Ishikawa (cell line): ENCODE measurements at regions not wholly inside any gene's neighbourhood (a gene's known extent, or its start where the extent isn't known, plus 50 kb on each side); places are given as distances from the start of the nearest gene placed in this dataset.

Experiments
- CEBPB ChIP-seq: IDR thresholded peaks from 2 replicates; pipeline ENCODE4 v1.6.1; 2012
- EGR1 ChIP-seq: IDR thresholded peaks from 2 replicates; pipeline ENCODE4 v1.6.1; 2012
- EP300 ChIP-seq: IDR thresholded peaks from 2 replicates; pipeline ENCODE4 v1.6.1; 2012; ENCODE audit warnings: borderline replicate concordance
- FOXM1 ChIP-seq: IDR thresholded peaks from 2 replicates; pipeline ENCODE4 v1.6.1; 2012; ENCODE audit warnings: low read depth, borderline replicate concordance
- RAD21 ChIP-seq: IDR thresholded peaks from 2 replicates; pipeline ENCODE4 v1.6.1; 2012; ENCODE audit warnings: low read depth
- REST ChIP-seq: IDR thresholded peaks from 2 replicates; pipeline ENCODE4 v1.6.1; 2012; ENCODE audit warnings: low read depth, mild to moderate bottlenecking
- TEAD4 ChIP-seq: IDR thresholded peaks from 2 replicates; pipeline ENCODE4 v1.6.1; 2012
- YY1 ChIP-seq: IDR thresholded peaks from 2 replicates; pipeline ENCODE4 v1.6.1; 2012; ENCODE audit warnings: low read depth
- ZBTB7A ChIP-seq: IDR thresholded peaks from 2 replicates; pipeline ENCODE4 v1.6.1; 2012; ENCODE audit warnings: low read depth
- TF ChIP-seq, protein P1 (sequence below): IDR thresholded peaks from 2 replicates; pipeline ENCODE4 v1.6.1; 2012

- TF ChIP-seq REST, result no peak
- no peak for TF ChIP-seq EGR1
- TF ChIP-seq YY1, result no peak
- TF ChIP-seq, protein P1, sequence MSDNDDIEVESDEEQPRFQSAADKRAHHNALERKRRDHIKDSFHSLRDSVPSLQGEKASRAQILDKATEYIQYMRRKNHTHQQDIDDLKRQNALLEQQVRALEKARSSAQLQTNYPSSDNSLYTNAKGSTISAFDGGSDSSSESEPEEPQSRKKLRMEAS, result no peak
- TF ChIP-seq RAD21, result no peak
- no peak for TF ChIP-seq EP300
- TF ChIP-seq FOXM1, result no peak
- no peak for TF ChIP-seq TEAD4
- TF ChIP-seq ZBTB7A, result no peak
- no peak for TF ChIP-seq CEBPB
Measured at GRCh38 chr3:13266005-13266404, 154.1 kb downstream of the NUP210 start.
